ENCODE measurements at regions not wholly inside any gene's neighbourhood (a gene's known extent, or its start where the extent isn't known, plus 50 kb on each side); places are given as distances from the start of the nearest gene placed in this dataset.

GRCh38 chr5:92879806-92880543 is 701.0 kb downstream of the NR2F1-AS1 start:
- no peaks in the 10 kb centered on the region for H3K4me1 Mint-ChIP-seq (ENCODE audit: low read depth)
- TF ChIP-seq CTCF (IDR thresholded peaks at IDR 0.05) = no peak
- H3K27ac Mint-ChIP-seq (ENCODE audit: unreplicated experiment) = no peak overlapping the region
- peaks cover 10% of the 10 kb centered on the region for H3K9me3 Mint-ChIP-seq (ENCODE audit: low read depth)
- peaks cover 2% of the 10 kb centered on the region for H3K36me3 Mint-ChIP-seq (ENCODE audit: low read depth)
- H3K27me3 Mint-ChIP-seq (ENCODE audit: low read depth) = no peaks in the 10 kb centered on the region
- no peak overlapping the region for H3K4me3 Mint-ChIP-seq (ENCODE audit: unreplicated experiment)
- no peak for DNase-seq (ENCODE audit: low spot score)

- Mint-ChIP-seq H3K4me1 (ENCODE audit: low read depth) (no peaks in the 10 kb centered on the region), H3K36me3 (ENCODE audit: low read depth) (peaks cover 10% of the 10 kb centered on the region), H3K27me3 (ENCODE audit: low read depth) (no peaks in the 10 kb centered on the region), H3K27ac (ENCODE audit: unreplicated experiment) (no peak overlapping the region), H3K4me3 (ENCODE audit: unreplicated experiment) (no peak overlapping the region), H3K9me3 (ENCODE audit: low read depth) (peaks cover 50% of the 10 kb centered on the region)
- TF ChIP-seq CTCF (IDR thresholded peaks at IDR 0.05) = no peak
- DNase-seq (ENCODE audit: low spot score) = no peak
Measured at GRCh38 chr5:92874790-92875189, 706.2 kb downstream of the NR2F1-AS1 start.

- no peaks in the 10 kb centered on the region for H3K4me1 Mint-ChIP-seq (ENCODE audit: low read depth)
- no peaks in the 10 kb centered on the region for H3K27me3 Mint-ChIP-seq (ENCODE audit: low read depth)
- no peak overlapping the region for H3K4me3 Mint-ChIP-seq (ENCODE audit: unreplicated experiment)
- H3K9me3 Mint-ChIP-seq (ENCODE audit: low read depth) = peaks cover 33% of the 10 kb centered on the region
- H3K27ac Mint-ChIP-seq (ENCODE audit: unreplicated experiment) = no peak overlapping the region
- DNase-seq (ENCODE audit: low spot score) = no peak
- no peak for TF ChIP-seq CTCF (IDR thresholded peaks at IDR 0.05)
- H3K36me3 Mint-ChIP-seq (ENCODE audit: low read depth) = peaks cover 5% of the 10 kb centered on the region
Measured at GRCh38 chr5:92868442-92868841, 712.6 kb downstream of the NR2F1-AS1 start.

- TF ChIP-seq CTCF (IDR thresholded peaks at IDR 0.05) = no peak
- H3K36me3 Mint-ChIP-seq (ENCODE audit: low read depth) = no peaks in the 10 kb centered on the region
- no peak overlapping the region for H3K4me3 Mint-ChIP-seq (ENCODE audit: unreplicated experiment)
- H3K27ac Mint-ChIP-seq (ENCODE audit: unreplicated experiment) = no peak overlapping the region
- H3K9me3 Mint-ChIP-seq (ENCODE audit: low read depth) = peaks cover 2% of the 10 kb centered on the region
- no peaks in the 10 kb centered on the region for H3K4me1 Mint-ChIP-seq (ENCODE audit: low read depth)
- no peaks in the 10 kb centered on the region for H3K27me3 Mint-ChIP-seq (ENCODE audit: low read depth)
- DNase-seq (ENCODE audit: low spot score) = no peak
Measured at GRCh38 chr5:92864591-92864990, 716.4 kb downstream of the NR2F1-AS1 start.

GRCh38 chr5:92863666-92864065 is 717.4 kb downstream of the NR2F1-AS1 start:
- no peak overlapping the region for H3K4me3 Mint-ChIP-seq (ENCODE audit: unreplicated experiment)
- TF ChIP-seq CTCF (IDR thresholded peaks at IDR 0.05) = no peak
- H3K9me3 Mint-ChIP-seq (ENCODE audit: low read depth) = no peaks in the 10 kb centered on the region
- H3K36me3 Mint-ChIP-seq (ENCODE audit: low read depth) = no peaks in the 10 kb centered on the region
- no peak overlapping the region for H3K27ac Mint-ChIP-seq (ENCODE audit: unreplicated experiment)
- no peaks in the 10 kb centered on the region for H3K27me3 Mint-ChIP-seq (ENCODE audit: low read depth)
- no peaks in the 10 kb centered on the region for H3K4me1 Mint-ChIP-seq (ENCODE audit: low read depth)
- DNase-seq (ENCODE audit: low spot score) = no peak
